ENCODE measurements at regions not wholly inside any gene's neighbourhood (a gene's known extent, or its start where the extent isn't known, plus 50 kb on each side); places are given as distances from the start of the nearest gene placed in this dataset.

GRCh38 chr7:45975847-45976484, 54.9 kb upstream of the IGFBP3 start:
- POLR2A ChIA-PET (ENCODE audit: low non-redundant PET): no interaction called here
- CTCF ChIA-PET: interaction anchor here (0.9 kb wide), 1 partner anchor 53 kb away, joined by 4 read pairs; no protein-coding TSS in a partner anchor

GRCh38 chr7:45975367-45975766, 54.3 kb upstream of the IGFBP3 start:
- DNase-seq (ENCODE audit: low spot score): no peak
- no peak overlapping the region for H3K27ac ChIP-seq
- no peak for TF ChIP-seq CTCF (conservative IDR thresholded peaks at IDR 0.05; ENCODE audit: low read depth)
- ChIA-PET POLR2A (ENCODE audit: low non-redundant PET) (no interaction called here), CTCF (interaction anchor here (0.6 kb wide), 1 partner anchor 62 kb away, joined by 3 read pairs; no protein-coding TSS in a partner anchor)

More at GRCh38 chr7:45975847-45976484, 54.9 kb upstream of the IGFBP3 start:
- no peak for TF ChIP-seq CTCF (conservative IDR thresholded peaks at IDR 0.05; ENCODE audit: low read depth)
- no peak for DNase-seq (ENCODE audit: low spot score)
- no peak overlapping the region for H3K27ac ChIP-seq

GRCh38 chr7:45974540-45975360, 53.7 kb upstream of the IGFBP3 start:
- DNase-seq (ENCODE audit: low spot score): no peak
- ChIA-PET CTCF (interaction anchor here (0.6 kb wide), 2 partner anchors 63 to 217 kb away, joined by 3 to 4 read pairs; no protein-coding TSS in a partner anchor), POLR2A (ENCODE audit: low non-redundant PET) (no interaction called here)
- TF ChIP-seq CTCF (conservative IDR thresholded peaks at IDR 0.05; ENCODE audit: low read depth): no peak
- no peak overlapping the region for H3K27ac ChIP-seq

GRCh38 chr7:45973725-45974532, 52.9 kb upstream of the IGFBP3 start:
- no peak for DNase-seq (ENCODE audit: low spot score)
- no peak overlapping the region for H3K27ac ChIP-seq
- TF ChIP-seq CTCF (conservative IDR thresholded peaks at IDR 0.05; ENCODE audit: low read depth): no peak
- POLR2A ChIA-PET (ENCODE audit: low non-redundant PET): no interaction called here
- CTCF ChIA-PET: no interaction called here

- CTCF ChIA-PET: no interaction called here
- no peak overlapping the region for H3K27ac ChIP-seq
- no peak for TF ChIP-seq CTCF (conservative IDR thresholded peaks at IDR 0.05; ENCODE audit: low read depth)
- POLR2A ChIA-PET (ENCODE audit: low non-redundant PET): no interaction called here
- no peak for DNase-seq (ENCODE audit: low spot score)
These were observed 51.7 kb upstream of the IGFBP3 start for GRCh38 chr7:45972629-45973312.

Data from RWPE1 (cell line).